ENCODE measurements at regions not wholly inside any gene's neighbourhood (a gene's known extent, or its start where the extent isn't known, plus 50 kb on each side); places are given as distances from the start of the nearest gene placed in this dataset.

GRCh38 chr13:32840989-32841713 is 175.1 kb upstream of the KL start:
- H3K27me3 Mint-ChIP-seq (ENCODE audit: low read depth): peaks cover 10% of the 10 kb centered on the region
- no peak overlapping the region for H2AK5ac ChIP-seq (ENCODE audit: insufficient read length, low read length)
- no peaks in the 10 kb centered on the region for H3K23me2 ChIP-seq (ENCODE audit: insufficient read length, low read depth, low read length, poor library complexity, severe bottlenecking)
- H3K27ac ChIP-seq (ENCODE audit: insufficient read length, low read depth, low read length): no peak overlapping the region
- no peak overlapping the region for H3K4ac ChIP-seq (ENCODE audit: low read depth, low read length)
- H3K4me1 ChIP-seq (ENCODE audit: insufficient read depth, low read length): peaks cover 17% of the 10 kb centered on the region
- H3K79me2 ChIP-seq (ENCODE audit: insufficient read depth, low read length): no peaks in the 10 kb centered on the region
- H3K4me2 ChIP-seq (ENCODE audit: insufficient read depth, insufficient read length, low read length): no peak overlapping the region
- no peaks in the 10 kb centered on the region for H3K79me1 ChIP-seq (ENCODE audit: insufficient read depth, low read depth, low read length, poor library complexity, severe bottlenecking)
- no peak overlapping the region for H3T11ph ChIP-seq (ENCODE audit: low read length)
- H2BK15ac ChIP-seq (ENCODE audit: low read depth, low read length): no peak overlapping the region
- H3K14ac ChIP-seq (ENCODE audit: insufficient read depth, low read length): no peak overlapping the region
- H4K91ac ChIP-seq (ENCODE audit: insufficient read length, low read depth, low read length): no peak overlapping the region
- H3K56ac ChIP-seq (ENCODE audit: insufficient read length, low read depth, low read length): no peak overlapping the region
- H2BK20ac ChIP-seq (ENCODE audit: low read depth, low read length, poor library complexity, severe bottlenecking): no peak overlapping the region
- H3K4me1 Mint-ChIP-seq: peaks cover 23 to 24% of the 10 kb centered on the region in 2 experiments
- H3K9ac ChIP-seq (ENCODE audit: extremely low read depth, insufficient read length, low read length): no peak overlapping the region
- no peak overlapping the region for H3K27ac Mint-ChIP-seq
- no peak overlapping the region for H3K18ac ChIP-seq (ENCODE audit: insufficient read length, low read depth, low read length)
- no CpG with 5 or more reads among the region's 10 CpGs for WGBS (ENCODE audit: extremely low coverage, insufficient read length, low lambda C conversion rate)
- TF ChIP-seq CTCF (conservative IDR thresholded peaks at IDR 0.05): no peak
- no peak for DNase-seq
- H3K9me3 Mint-ChIP-seq: peaks cover 5 to 7% of the 10 kb centered on the region in 2 experiments
- no peaks in the 10 kb centered on the region for H3K9me3 ChIP-seq (ENCODE audit: control insufficient read depth, low read depth, low read length)
- H3K4me3 Mint-ChIP-seq: no peak overlapping the region
- no peak overlapping the region for H2AFZ ChIP-seq (ENCODE audit: low read length)
- no peak overlapping the region for H2BK5ac ChIP-seq (ENCODE audit: insufficient read length, low read length)
- H3K27me3 ChIP-seq (ENCODE audit: insufficient read depth, low read length): no peaks in the 10 kb centered on the region
- no peak overlapping the region for H2BK12ac ChIP-seq (ENCODE audit: insufficient read length, low read depth, low read length)
- no peaks in the 10 kb centered on the region; a peak in 1 of 7 replicates for H3K36me3 Mint-ChIP-seq (ENCODE audit: insufficient read depth in 1 of 3, low read depth in 3 of 3)
- H2BK120ac ChIP-seq (ENCODE audit: low read depth, low read length, poor library complexity, severe bottlenecking): no peak overlapping the region
- H3K23ac ChIP-seq (ENCODE audit: insufficient read length, low read depth, low read length): no peak overlapping the region
- no peak overlapping the region for H4K8ac ChIP-seq (replicated peaks; ENCODE audit: insufficient read length, low read depth, low read length)
- no peaks in the 10 kb centered on the region for H4K20me1 ChIP-seq (ENCODE audit: control insufficient read depth, insufficient read depth, insufficient read length)
- no peak overlapping the region for H4K5ac ChIP-seq (ENCODE audit: insufficient read length, low read depth, low read length)

Data from H9 (cell line).